HG02763 (cell line): ENCODE measurements at regions not wholly inside any gene's neighbourhood (a gene's known extent, or its start where the extent isn't known, plus 50 kb on each side); places are given as distances from the start of the nearest gene placed in this dataset.

Source experiments
- ATAC-seq: cut with Tn5 transposase; IDR thresholded peaks from one replicate; pipeline ENCODE4 v1.9.1; 2021; ENCODE audit warnings: mild to moderate bottlenecking, moderate library complexity; ENCODE audit not compliant: unreplicated experiment

DNA sequence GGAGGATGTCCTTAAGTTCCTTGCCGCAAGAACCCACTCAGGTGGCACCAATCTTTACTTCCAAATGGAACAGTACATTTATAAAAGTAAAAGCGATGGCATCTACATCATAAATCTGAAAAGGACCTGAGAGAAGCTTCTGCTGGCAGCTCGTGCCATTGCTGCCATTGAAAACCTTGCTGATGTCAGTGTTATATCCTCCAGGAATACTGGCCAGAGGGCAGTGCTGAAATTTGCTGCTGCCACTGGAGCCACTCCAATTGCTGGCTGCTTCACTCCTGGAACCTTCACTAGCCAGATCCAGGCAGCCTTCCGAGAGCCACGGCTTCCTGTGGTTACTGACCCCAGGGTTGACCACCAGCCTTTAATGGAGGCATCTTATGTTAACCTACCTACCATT lies 191.7 kb downstream of the TRIM27 start:
- no peak for ATAC-seq

DNA sequence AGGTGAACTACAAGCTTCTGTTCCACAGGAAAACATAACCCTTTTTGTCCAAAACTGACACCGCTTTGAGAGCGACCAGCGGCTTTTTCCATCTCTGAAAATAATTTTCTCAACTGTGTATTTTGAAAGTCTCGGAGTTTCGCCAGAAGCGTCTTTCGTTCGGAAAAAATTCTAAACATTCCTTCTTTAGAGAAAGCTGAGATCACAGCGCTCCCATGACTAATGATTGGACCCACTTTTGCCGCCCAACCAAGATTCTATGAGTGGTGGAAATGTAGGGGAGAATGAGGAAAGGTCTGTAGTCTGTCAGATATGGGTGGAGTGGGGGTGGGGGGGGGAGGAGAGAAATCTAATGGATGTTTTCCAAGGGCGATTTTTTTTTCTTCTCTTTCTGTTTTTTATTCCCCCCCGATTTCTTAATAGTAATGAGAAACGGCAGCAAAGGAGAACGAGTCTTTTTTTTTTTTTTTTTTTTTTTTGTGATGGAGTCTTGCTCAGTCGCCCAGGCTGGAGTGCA lies 189.3 kb downstream of the TRIM27 start:
- no peak for ATAC-seq

DNA sequence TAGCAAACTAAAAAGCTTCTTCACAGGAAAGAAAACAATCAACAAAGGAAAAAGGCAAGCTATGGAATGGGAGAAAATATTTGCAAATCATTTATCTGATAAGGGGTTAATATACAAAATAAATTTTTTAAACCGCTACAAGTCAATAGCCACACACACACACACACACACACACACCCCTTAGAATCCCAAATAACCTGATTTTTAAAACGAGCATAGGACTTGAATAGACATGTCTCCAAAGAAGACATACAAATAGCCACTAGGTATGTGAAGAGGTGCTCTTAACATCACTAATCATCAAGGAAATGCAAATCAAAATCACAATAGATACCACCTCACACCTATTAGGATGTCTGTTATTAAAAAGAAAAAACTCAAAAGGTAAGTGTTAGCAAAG lies 187.7 kb downstream of the TRIM27 start:
- no peak for ATAC-seq

DNA sequence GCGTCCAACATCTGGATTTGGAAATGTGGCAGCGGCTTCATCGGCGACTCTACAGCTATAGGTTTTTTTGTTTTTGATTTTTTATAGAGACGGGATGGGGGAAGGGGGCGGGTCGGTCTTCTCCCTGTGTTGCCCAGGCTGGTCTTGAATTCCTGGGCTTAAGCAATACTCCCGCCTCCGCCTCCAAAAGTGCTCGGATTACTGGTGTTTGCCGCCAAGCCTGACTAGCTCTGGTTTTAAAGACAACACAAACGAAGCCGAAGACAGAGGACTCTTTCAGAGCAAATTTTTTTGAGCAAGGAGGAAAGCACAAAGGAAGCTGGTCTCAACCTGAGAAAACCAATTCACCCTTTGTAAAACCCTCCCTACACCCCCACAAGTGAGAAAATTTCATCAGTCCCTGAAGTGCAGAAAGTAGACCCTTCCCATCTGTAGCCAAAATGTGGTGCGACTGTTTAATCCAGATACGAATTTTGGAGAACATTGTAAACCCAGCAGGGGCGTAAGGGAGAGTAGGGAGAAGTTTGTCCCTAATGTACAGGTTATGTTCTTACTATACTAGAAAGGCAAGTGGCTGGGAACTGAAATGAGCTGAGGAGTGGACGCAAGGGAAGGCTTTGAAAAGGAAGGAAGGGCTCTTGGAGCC lies 185.9 kb downstream of the TRIM27 start:
- ATAC-seq: no peak

DNA sequence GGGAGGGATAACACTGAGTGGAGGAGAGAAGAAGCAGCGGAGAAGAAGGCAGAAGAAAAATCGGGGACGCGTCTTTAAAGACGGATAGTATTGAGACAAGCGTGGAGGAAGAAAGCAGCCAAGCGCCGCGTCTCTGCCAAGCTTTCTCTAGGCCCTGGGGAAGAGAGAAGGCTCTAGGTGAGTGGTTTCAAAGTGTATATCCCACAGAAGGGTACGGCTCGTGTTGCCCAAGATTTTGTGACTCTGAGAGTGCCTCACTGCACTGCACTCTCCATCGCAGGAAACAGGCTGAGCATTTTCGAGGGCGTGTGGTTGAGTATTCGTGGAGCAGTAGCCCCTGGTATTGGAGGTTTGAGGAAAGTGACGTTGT lies 185.4 kb downstream of the TRIM27 start:
- no peak for ATAC-seq

- ATAC-seq: no peak
Measured at GRCh38 chr6:28741363-28741762, 182.4 kb downstream of the TRIM27 start.

- ATAC-seq: no peak
Measured at GRCh38 chr6:28742668-28743270, 181.0 kb downstream of the TRIM27 start.

DNA sequence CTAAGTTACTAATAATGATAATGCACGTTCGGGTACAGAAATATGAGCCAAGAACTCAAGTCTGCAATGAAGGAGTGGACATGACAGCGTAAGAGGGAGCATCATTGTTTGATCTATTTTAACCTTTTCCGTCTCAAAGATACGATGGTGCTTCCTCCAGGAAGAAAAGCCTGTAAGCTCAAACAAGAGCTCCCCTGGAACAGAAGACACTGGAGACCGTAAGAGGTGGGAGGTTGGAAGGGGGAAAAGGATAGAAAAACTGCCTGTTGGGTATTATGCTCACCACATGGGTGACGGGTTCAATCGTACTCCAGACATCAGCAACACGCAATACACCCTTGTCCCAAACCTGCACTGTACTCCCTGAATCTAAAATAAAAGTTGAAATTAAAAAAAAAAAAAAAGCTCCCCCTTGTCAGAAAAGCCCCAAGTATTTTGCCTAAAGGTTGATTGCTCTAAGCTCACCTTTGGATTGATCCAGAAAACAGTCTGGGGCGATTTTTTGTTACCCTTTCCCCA lies 180.5 kb downstream of the TRIM27 start:
- no peak for ATAC-seq

- no peak for ATAC-seq
Measured at GRCh38 chr6:28747083-28747630, 176.6 kb downstream of the TRIM27 start.

GRCh38 chr6:28747631-28748157 lies 176.1 kb downstream of the TRIM27 start:
- ATAC-seq: no peak

DNA sequence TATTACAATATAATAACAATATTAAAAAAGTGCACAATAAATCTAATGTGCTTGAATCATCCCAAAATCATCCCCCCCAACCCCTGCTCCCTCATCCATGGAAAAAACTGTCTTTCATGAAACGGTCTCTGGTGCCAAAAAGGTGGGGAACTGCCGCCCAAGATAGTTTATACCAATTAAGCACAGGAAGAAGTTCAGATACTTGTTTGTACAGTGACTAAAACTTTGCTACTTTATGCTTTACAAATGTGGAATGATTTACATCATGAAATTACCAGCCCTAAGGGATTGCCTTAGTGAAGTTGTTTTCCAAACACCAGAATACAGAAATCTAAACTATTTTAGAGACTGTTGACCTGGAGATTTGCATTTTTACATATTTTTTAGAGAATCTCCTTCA lies 175.6 kb downstream of the TRIM27 start:
- no peak for ATAC-seq

- no peak for ATAC-seq
Measured at GRCh38 chr6:28750926-28751458, 172.8 kb downstream of the TRIM27 start.

- no peak for ATAC-seq
Measured at GRCh38 chr6:28751514-28751913, 172.3 kb downstream of the TRIM27 start.

- no peak for ATAC-seq
Measured at GRCh38 chr6:28751963-28752350, 171.8 kb downstream of the TRIM27 start.

- no peak for ATAC-seq
Measured at GRCh38 chr6:28757429-28758045, 166.2 kb downstream of the TRIM27 start.

GRCh38 chr6:28758046-28758817 lies 165.6 kb downstream of the TRIM27 start:
- no peak for ATAC-seq

GRCh38 chr6:28758818-28759235 lies 165.0 kb downstream of the TRIM27 start:
- ATAC-seq: no peak

- ATAC-seq: no peak
Measured at GRCh38 chr6:28764014-28764723, 159.6 kb downstream of the TRIM27 start.

DNA sequence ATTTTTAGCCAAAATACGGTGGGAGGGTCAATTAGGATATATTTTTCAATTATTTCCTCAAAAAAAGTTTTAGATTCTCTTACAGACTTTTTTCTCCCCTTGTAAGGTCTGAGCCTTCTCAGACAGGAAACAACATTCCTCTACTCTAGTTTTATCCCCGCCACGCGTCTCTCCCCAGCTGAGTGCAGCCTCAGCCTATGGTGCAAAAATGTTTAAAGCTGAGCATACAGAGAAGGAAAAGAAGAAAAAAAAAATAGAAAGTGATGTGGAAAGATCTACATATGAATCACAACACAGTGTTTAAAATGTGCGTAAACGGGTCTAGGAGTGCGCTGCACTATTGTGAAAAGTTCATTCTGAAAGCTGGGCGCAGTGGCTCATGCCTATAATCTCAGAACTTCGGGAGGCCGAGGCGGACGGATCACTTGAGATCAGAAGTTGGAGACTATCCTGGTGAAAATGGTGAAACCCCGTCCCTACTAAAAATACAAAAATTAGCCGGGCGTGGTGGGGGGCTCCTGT lies 159.0 kb downstream of the TRIM27 start:
- no peak for ATAC-seq

- ATAC-seq: no peak
Measured at GRCh38 chr6:28765978-28766351, 157.8 kb downstream of the TRIM27 start.
